ENCODE measurements at regions not wholly inside any gene's neighbourhood (a gene's known extent, or its start where the extent isn't known, plus 50 kb on each side); places are given as distances from the start of the nearest gene placed in this dataset.

- in situ Hi-C loops (cut with MboI; ENCODE audit: low pct_ligation_motif_present in 1 of 4, low pct_unique_long_range_greater_than_20kb in 1 of 4, low sequenced_read_pairs in 3 of 4) (no loop called here), intact Hi-C loops (cut with DNase I; ENCODE audit: low total_unique reads) (no loop called here)
- Histone ChIP-seq H3K4me1 (peaks cover 0 to 22% (median 3%) of the 10 kb centered on the region in 4 donors), H3K36me3 (no peaks in the 10 kb centered on the region), H3K27me3 (no peaks in the 10 kb centered on the region), H3K27ac (no peak overlapping the region), H3K9me3 (no peaks in the 10 kb centered on the region), H3K4me3 (no peak overlapping the region)
- 56 to 72% methylated on average over 3 of the region's 3 CpGs for WGBS, 2 donors (ENCODE audit: low coverage in 1 of 2)
- DNase-seq = no peak
- TF ChIP-seq CTCF (IDR thresholded peaks at IDR 0.05) (no peak), POLR2AphosphoS5 (IDR thresholded peaks at IDR 0.05) (no peak), POLR2A (IDR thresholded peaks at IDR 0.05) (no peak), EP300 (IDR thresholded peaks at IDR 0.05; ENCODE audit: low read depth) (no peak)
These were observed 212.4 kb upstream of the ADAMTS9 start for GRCh38 chr3:64900156-64900555.

- no peak overlapping the region for H3K27ac ChIP-seq
- WGBS, 2 donors (ENCODE audit: low coverage in 1 of 2) = 73 to 89% methylated on average over 1 of the region's 1 CpG
- no peak overlapping the region for H3K4me3 ChIP-seq
- H3K4me1 ChIP-seq = peaks cover 0 to 22% (median 3%) of the 10 kb centered on the region in 4 donors
- H3K9me3 ChIP-seq = no peaks in the 10 kb centered on the region
- in situ Hi-C loops (cut with MboI; ENCODE audit: low pct_ligation_motif_present in 1 of 4, low pct_unique_long_range_greater_than_20kb in 1 of 4, low sequenced_read_pairs in 3 of 4) (no loop called here), intact Hi-C loops (cut with DNase I; ENCODE audit: low total_unique reads) (no loop called here)
- no peak for DNase-seq
- no peaks in the 10 kb centered on the region for H3K27me3 ChIP-seq
- H3K36me3 ChIP-seq = no peaks in the 10 kb centered on the region
- TF ChIP-seq POLR2A (IDR thresholded peaks at IDR 0.05) (no peak), POLR2AphosphoS5 (IDR thresholded peaks at IDR 0.05) (no peak), CTCF (IDR thresholded peaks at IDR 0.05) (no peak), EP300 (IDR thresholded peaks at IDR 0.05; ENCODE audit: low read depth) (no peak)
These were observed 211.1 kb upstream of the ADAMTS9 start for GRCh38 chr3:64898941-64899340.

DNA sequence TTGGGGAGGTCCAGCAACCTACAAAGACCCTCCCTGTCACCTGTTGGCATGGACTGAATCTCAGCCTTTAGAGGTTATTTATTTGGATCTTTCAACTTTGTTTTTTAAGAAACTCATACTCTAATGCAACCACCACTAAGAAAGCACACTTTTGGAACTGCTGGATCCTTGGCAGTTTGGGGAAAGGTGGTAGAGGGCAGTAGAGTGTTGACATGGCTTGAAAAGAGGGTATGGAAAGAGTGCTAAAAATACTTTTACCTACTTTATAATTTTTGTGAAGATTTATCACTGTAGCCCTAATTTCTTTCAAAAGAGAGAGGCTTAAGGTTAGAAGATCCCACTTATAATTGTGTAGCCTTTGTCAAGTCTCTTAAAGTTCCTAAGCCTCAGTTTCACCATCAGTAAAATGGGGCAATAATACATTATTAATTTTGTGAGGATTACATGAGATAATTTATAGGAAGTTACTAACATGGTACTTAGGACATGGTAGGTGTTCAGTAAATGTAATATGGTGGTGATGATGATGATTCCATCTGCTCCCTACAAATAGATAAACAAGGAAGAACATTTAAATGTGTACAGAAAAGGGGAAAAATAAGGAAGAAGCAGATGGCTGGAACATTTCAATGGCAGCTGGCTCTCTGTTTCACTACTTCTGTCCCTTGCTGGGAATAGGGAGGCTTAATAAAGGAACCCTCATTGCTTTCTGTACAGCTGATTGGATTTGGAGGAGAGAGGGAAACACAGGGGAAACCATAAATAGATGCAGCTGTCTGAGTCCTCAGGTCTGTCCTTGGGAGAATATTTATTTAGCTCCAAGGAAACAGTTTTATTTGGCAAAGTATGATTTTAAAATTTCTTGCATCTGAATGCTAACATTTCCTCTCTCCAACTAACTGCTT lies 208.4 kb upstream of the ADAMTS9 start:
- no peak overlapping the region for H3K4me3 ChIP-seq
- peaks cover 0 to 5% (median 0%) of the 10 kb centered on the region in 4 donors for H3K4me1 ChIP-seq
- H3K27me3 ChIP-seq = no peaks in the 10 kb centered on the region
- no peaks in the 10 kb centered on the region for H3K9me3 ChIP-seq
- no peak for DNase-seq
- intact Hi-C loops (cut with DNase I; ENCODE audit: low total_unique reads) = no loop called here
- H3K27ac ChIP-seq = peak overlapping the region in 1 of 4 donors; percentile 4
- TF ChIP-seq CTCF (IDR thresholded peaks at IDR 0.05) = no peak
- no peak for TF ChIP-seq EP300 (IDR thresholded peaks at IDR 0.05; ENCODE audit: low read depth)
- no peak for TF ChIP-seq POLR2A (IDR thresholded peaks at IDR 0.05)
- TF ChIP-seq POLR2AphosphoS5 (IDR thresholded peaks at IDR 0.05) = no peak
- in situ Hi-C loops (cut with MboI; ENCODE audit: low pct_ligation_motif_present in 1 of 4, low pct_unique_long_range_greater_than_20kb in 1 of 4, low sequenced_read_pairs in 3 of 4) = no loop called here
- no peaks in the 10 kb centered on the region for H3K36me3 ChIP-seq

DNA sequence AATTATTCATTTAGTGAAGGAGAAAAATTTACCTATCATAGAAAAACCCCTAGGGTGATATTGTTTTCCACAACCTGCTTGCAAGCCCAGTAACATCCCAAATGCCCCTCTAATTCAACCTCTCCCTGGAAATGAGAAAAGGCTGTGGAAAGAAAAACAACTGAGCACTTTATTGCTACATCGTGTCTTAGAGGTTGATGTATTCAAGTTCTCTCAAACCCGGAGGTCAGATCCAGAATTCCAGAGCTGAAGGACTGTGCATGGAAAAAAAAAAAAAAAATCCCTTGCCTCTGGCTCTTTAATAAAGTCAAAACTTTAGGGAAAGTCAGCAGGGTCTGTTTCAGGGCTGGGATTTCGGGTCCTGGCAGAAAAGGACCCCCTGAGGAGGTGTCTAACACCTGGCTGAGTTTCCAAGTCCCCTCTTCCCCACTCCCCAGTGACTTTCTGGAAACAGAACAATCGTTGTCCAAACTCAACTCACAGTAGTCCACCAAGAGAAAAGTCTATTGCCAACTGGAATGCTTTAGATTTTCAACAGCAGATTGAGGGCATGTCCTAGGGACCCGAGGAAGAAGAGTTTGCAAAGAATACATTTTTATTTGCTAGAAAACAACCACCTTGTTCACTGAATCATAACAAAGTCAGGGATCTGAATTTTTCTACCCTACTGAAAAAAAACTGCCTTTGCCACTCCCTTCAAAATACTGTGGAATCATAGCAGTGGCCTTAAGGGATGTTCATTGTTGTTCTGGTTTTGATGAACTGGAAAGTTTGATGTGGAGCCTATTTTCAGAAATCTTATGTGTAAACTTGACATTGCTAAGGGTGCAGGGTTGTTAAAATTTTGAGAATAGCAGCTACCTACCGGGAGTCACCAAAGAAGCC lies 207.5 kb upstream of the ADAMTS9 start:
- Histone ChIP-seq H3K4me3 (no peak overlapping the region), H3K9me3 (no peaks in the 10 kb centered on the region), H3K27ac (peak overlapping the region in 1 of 4 donors; percentile 29), H3K36me3 (no peaks in the 10 kb centered on the region), H3K27me3 (no peaks in the 10 kb centered on the region), H3K4me1 (peaks cover 0 to 2% (median 0%) of the 10 kb centered on the region in 4 donors)
- TF ChIP-seq POLR2A (IDR thresholded peaks at IDR 0.05) (no peak), EP300 (IDR thresholded peaks at IDR 0.05; ENCODE audit: low read depth) (no peak), POLR2AphosphoS5 (IDR thresholded peaks at IDR 0.05) (no peak), CTCF (IDR thresholded peaks at IDR 0.05) (no peak)
- in situ Hi-C loops (cut with MboI; ENCODE audit: low pct_ligation_motif_present in 1 of 4, low pct_unique_long_range_greater_than_20kb in 1 of 4, low sequenced_read_pairs in 3 of 4) (no loop called here), intact Hi-C loops (cut with DNase I; ENCODE audit: low total_unique reads) (no loop called here)
- no peak for DNase-seq
- 60 to 68% methylated on average over 5 to 6 of the region's 6 CpGs for WGBS, 2 donors (ENCODE audit: low coverage in 1 of 2)

All from transverse colon (tissue), 4 donors.